Esophagus (tissue), 2 donors: ENCODE measurements at regions not wholly inside any gene's neighbourhood (a gene's known extent, or its start where the extent isn't known, plus 50 kb on each side); places are given as distances from the start of the nearest gene placed in this dataset.
"Not testable (repeated sequence)": the region's sequence is repeated elsewhere in the genome, so short reads cannot be mapped to it uniquely, and the experiment has no call there.

Experiments
- H3K27ac ChIP-seq, 2 donors: one replicate each; pipeline ENCODE4 v1.5.1; 2013; ENCODE audit warnings: low read depth in 2 of 2, mild to moderate bottlenecking in 2 of 2, inconsistent platforms in 1 of 2, low read length in 1 of 2, moderate library complexity in 1 of 2
- H3K27me3 ChIP-seq, 2 donors: one replicate each; pipeline ENCODE4 v1.6.1; 2013; ENCODE audit warnings: low read length in 2 of 2, control low read depth in 1 of 2, mild to moderate bottlenecking in 1 of 2; ENCODE audit not compliant: insufficient read depth in 2 of 2, control insufficient read depth in 1 of 2
- H3K36me3 ChIP-seq, 2 donors: one replicate each; pipeline ENCODE4 v1.6.1; 2013; ENCODE audit warnings: low read length in 1 of 2; ENCODE audit not compliant: control insufficient read depth in 2 of 2, insufficient read depth in 2 of 2
- H3K4me1 ChIP-seq, 2 donors: one replicate each; pipeline ENCODE4 v1.6.1; 2013; ENCODE audit warnings: low read length in 1 of 2; ENCODE audit not compliant: control insufficient read depth in 2 of 2, insufficient read depth in 2 of 2
- H3K4me3 ChIP-seq, 2 donors: one replicate each; pipeline ENCODE4 v1.5.1; 2013; ENCODE audit warnings: low read length in 2 of 2, mild to moderate bottlenecking in 2 of 2, low read depth in 1 of 2, moderate library complexity in 1 of 2
- H3K9me3 ChIP-seq, 2 donors: one replicate each; pipeline ENCODE4 v1.6.1; 2013; ENCODE audit warnings: mild to moderate bottlenecking in 2 of 2, low read depth in 1 of 2, low read length in 1 of 2, moderate library complexity in 1 of 2; ENCODE audit not compliant: control insufficient read depth in 2 of 2, insufficient read depth in 1 of 2
- WGBS, 2 donors: extraction: QIAGEN DNeasy Blood & Tissue Kit; methylation state at CpG; one replicate each; pipeline ENCODE4 v1.1.7; 2013; 5-methylcytosine and 5-hydroxymethylcytosine counted together
- donor health status: healthy with polysubstance abuse.
- donor health status: Bipolar disorder and iron deficiency.

DNA sequence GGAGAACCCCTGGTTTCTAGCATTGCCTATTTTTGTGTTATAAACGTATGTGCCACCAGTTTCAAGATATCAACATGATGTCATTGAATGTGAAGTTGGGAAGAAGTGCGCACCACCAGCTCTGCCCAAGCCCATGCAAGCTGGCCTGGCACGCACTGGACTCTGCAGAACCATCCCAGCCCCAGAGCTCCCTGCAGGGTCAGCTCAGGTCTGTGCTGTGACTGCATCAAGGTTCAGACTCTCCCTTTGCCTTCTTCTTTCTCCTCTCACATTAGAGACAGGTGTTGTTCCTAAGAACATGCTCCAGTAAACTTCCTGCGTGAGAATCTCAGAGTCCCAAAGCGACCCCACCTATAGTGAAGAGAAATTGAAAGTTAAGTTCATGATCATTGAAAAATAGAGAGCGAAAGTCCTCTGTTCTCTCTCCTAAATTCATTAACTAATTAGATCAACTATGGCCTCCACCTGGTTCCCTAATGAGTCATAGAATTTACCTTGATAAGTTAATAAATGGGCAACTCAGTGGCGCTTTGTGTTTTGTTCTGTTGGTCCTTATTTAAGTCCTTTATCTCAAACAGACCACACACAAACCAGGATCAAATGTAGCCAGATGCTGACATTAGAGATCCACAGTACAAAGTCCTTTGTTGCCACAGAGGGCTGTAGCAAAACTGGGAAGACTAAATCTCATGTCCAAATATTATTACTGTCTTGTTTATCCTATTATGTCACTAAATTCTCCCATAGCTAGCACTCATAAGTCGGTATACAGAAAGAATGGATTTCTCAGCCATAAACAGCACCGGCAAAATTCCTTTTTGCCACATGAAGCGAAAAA is 432.3 kb downstream of the STK39 start:
- Histone ChIP-seq H3K4me1 (no peaks in the 10 kb centered on the region), H3K36me3 (no peaks in the 10 kb centered on the region), H3K27ac (no peak overlapping the region), H3K9me3 (no peaks in the 10 kb centered on the region), H3K27me3 (no peaks in the 10 kb centered on the region), H3K4me3 (no peak overlapping the region)
- 64 to 69% methylated on average over 10 of the region's 10 CpGs for WGBS, 2 donors

DNA sequence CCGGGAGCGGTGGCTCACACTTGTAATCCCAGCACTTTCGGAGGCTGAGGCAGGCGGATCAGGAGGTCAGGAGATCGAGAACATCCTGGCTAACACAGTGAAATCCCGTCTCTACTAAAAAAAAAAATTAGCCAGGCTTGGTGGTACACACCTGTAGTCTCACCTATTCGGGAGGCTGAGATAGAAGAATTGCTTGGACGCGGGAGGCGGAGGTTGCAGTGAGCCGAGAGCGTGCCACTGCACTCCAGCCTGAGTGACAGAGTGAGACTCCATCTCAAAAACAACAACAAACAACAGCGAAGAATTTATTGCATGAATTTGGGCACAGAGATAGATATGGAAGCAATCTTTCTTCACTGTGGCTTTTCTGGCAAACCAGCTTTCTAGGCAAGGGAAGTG is 432.9 kb downstream of the STK39 start:
- H3K9me3 ChIP-seq, H3K4me3 ChIP-seq, H3K4me1 ChIP-seq, H3K27ac ChIP-seq, H3K36me3 ChIP-seq, H3K27me3 ChIP-seq: not testable (repeated sequence)
- WGBS, 2 donors = 93% methylated on average over 13 of the region's 13 CpGs

DNA sequence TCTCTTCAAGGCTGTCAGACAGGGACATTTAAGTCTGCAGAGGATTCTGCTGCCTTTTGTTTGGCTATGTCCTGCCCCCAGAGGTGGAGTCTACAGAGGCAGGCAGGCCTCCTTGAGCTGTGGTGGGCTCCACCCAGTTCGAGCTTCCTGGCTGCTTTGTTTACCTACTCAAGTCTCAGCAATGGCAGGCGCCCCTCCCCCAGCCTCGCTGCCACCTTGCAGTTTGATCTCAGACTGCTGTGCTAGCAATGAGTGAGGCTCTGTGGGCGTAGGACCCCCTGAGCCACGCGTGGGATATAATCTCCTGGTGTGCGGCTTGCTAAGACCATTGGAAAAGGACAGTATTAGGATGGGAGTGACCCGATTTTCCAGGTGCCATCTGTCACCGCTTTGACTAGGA is 437.6 kb downstream of the STK39 start:
- not testable (repeated sequence) for H3K4me1 ChIP-seq, H3K36me3 ChIP-seq, H3K27ac ChIP-seq, H3K9me3 ChIP-seq, H3K4me3 ChIP-seq, H3K27me3 ChIP-seq
- WGBS, 2 donors = 82 to 89% methylated on average over 7 to 9 of the region's 9 CpGs

GRCh38 chr2:167803449-167803988 is 443.9 kb downstream of the STK39 start:
- no peak overlapping the region for H3K4me3 ChIP-seq
- no peaks in the 10 kb centered on the region for H3K27me3 ChIP-seq
- H3K4me1 ChIP-seq = no peaks in the 10 kb centered on the region
- no peaks in the 10 kb centered on the region for H3K36me3 ChIP-seq
- no peak overlapping the region for H3K27ac ChIP-seq
- no peaks in the 10 kb centered on the region for H3K9me3 ChIP-seq
- WGBS, 2 donors = 79 to 83% methylated on average over 8 of the region's 8 CpGs

- Histone ChIP-seq H3K27me3 (peaks cover 0 to 3% of the 10 kb centered on the region in 2 donors), H3K4me3 (no peak overlapping the region), H3K27ac (no peak overlapping the region), H3K9me3 (no peaks in the 10 kb centered on the region), H3K4me1 (no peaks in the 10 kb centered on the region), H3K36me3 (no peaks in the 10 kb centered on the region)
- WGBS, 2 donors = 46 to 56% methylated on average over 3 of the region's 3 CpGs
Observed at GRCh38 chr2:167794554-167795255, 452.7 kb downstream of the STK39 start.

- Histone ChIP-seq H3K4me3 (no peak overlapping the region), H3K4me1 (no peaks in the 10 kb centered on the region), H3K36me3 (no peaks in the 10 kb centered on the region), H3K9me3 (no peaks in the 10 kb centered on the region), H3K27me3 (peaks cover 0 to 3% of the 10 kb centered on the region in 2 donors), H3K27ac (no peak overlapping the region)
- WGBS, 2 donors = 84 to 88% methylated on average over 3 of the region's 3 CpGs
Observed at GRCh38 chr2:167793725-167794124, 453.7 kb downstream of the STK39 start.

GRCh38 chr2:167792126-167792525 is 455.3 kb downstream of the STK39 start:
- Histone ChIP-seq H3K4me1 (no peaks in the 10 kb centered on the region), H3K27me3 (peaks cover 0 to 3% of the 10 kb centered on the region in 2 donors), H3K4me3 (no peak overlapping the region), H3K27ac (no peak overlapping the region), H3K9me3 (no peaks in the 10 kb centered on the region), H3K36me3 (no peaks in the 10 kb centered on the region)
- WGBS, 2 donors = 91 to 96% methylated on average over 1 of the region's 1 CpG

- H3K9me3 ChIP-seq = no peaks in the 10 kb centered on the region
- WGBS, 2 donors = 92 to 94% methylated on average over 4 of the region's 4 CpGs
- no peaks in the 10 kb centered on the region for H3K36me3 ChIP-seq
- H3K4me3 ChIP-seq = no peak overlapping the region
- no peaks in the 10 kb centered on the region for H3K4me1 ChIP-seq
- H3K27me3 ChIP-seq = peaks cover 0 to 3% of the 10 kb centered on the region in 2 donors
- H3K27ac ChIP-seq = no peak overlapping the region
Observed at GRCh38 chr2:167790781-167791450, 456.5 kb downstream of the STK39 start.

DNA sequence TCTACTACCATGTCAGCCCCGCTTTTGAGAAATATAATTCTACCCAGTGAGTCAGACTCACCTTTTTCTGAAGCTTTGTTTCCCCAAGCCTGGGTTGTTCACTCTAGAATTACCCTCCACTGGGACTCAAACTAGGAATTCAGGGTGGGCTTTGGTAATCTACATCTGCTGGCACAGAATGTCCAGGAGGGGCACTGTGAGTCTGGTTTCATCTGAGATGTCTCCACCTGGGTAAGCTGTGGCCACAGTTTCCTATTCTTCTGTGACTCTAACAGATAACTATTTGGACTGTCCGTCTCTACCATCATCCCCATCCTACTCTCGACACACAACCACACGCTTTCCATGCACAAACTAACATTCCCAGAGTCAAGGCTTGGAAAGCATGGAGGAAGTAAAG is 457.2 kb downstream of the STK39 start:
- Histone ChIP-seq H3K36me3 (no peaks in the 10 kb centered on the region), H3K27ac (no peak overlapping the region), H3K4me1 (no peaks in the 10 kb centered on the region), H3K27me3 (peaks cover 0 to 3% of the 10 kb centered on the region in 2 donors), H3K9me3 (no peaks in the 10 kb centered on the region), H3K4me3 (no peak overlapping the region)
- 91 to 96% methylated on average over 4 of the region's 4 CpGs for WGBS, 2 donors
